ENCODE measurements at regions not wholly inside any gene's neighbourhood (a gene's known extent, or its start where the extent isn't known, plus 50 kb on each side); places are given as distances from the start of the nearest gene placed in this dataset.

DNA sequence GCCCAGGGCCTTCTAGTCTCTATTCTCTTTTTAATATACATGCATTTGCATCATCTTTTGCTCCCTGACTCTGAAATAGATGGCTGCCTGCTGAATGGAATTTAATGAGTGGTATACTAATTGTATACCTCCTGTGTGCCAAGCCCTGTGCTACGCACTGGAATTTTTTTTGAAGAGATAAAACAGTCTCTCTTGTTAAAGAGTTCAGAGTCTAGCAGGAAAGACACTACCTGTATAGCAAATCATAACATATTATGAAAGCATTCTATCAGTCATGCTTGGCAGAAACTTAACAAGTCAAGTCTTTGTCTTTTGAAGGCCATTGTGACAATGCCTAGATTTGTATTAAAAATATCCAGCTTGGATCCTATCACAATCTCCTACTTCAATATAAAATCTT, 63.7 kb upstream of the SESN3 start:
- TF ChIP-seq, protein P1, sequence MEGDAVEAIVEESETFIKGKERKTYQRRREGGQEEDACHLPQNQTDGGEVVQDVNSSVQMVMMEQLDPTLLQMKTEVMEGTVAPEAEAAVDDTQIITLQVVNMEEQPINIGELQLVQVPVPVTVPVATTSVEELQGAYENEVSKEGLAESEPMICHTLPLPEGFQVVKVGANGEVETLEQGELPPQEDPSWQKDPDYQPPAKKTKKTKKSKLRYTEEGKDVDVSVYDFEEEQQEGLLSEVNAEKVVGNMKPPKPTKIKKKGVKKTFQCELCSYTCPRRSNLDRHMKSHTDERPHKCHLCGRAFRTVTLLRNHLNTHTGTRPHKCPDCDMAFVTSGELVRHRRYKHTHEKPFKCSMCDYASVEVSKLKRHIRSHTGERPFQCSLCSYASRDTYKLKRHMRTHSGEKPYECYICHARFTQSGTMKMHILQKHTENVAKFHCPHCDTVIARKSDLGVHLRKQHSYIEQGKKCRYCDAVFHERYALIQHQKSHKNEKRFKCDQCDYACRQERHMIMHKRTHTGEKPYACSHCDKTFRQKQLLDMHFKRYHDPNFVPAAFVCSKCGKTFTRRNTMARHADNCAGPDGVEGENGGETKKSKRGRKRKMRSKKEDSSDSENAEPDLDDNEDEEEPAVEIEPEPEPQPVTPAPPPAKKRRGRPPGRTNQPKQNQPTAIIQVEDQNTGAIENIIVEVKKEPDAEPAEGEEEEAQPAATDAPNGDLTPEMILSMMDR (IDR thresholded peaks at IDR 0.05): no peak
- no peak for TF ChIP-seq POLR2A (IDR thresholded peaks at IDR 0.05)

All from esophagus squamous epithelium (tissue), 4 donors.